Adipose tissue (tissue), 3 donors: ENCODE measurements at regions not wholly inside any gene's neighbourhood (a gene's known extent, or its start where the extent isn't known, plus 50 kb on each side); places are given as distances from the start of the nearest gene placed in this dataset.

ENCODE experiments used
- H3K27ac ChIP-seq: one replicate; pipeline ENCODE4 v1.5.1; 2013; ENCODE audit warnings: low read depth, low read length
- WGBS, 3 donors: extraction: QIAGEN DNeasy Blood & Tissue Kit; methylation state at CpG; one replicate each; pipeline ENCODE4 v1.1.7; 2013; 5-methylcytosine and 5-hydroxymethylcytosine counted together
- donor health status: healthy with polysubstance abuse.
- donor health status: Bipolar disorder and iron deficiency.
- donor health status: healthy.

- no peak overlapping the region for H3K27ac ChIP-seq
- WGBS, 3 donors: 54 to 77% (median 58%) methylated on average over 4 of the region's 4 CpGs
Measured at GRCh38 chr10:43949351-43949750, 300.7 kb upstream of the ZNF32 start.

- WGBS, 3 donors: 92 to 97% (median 97%) methylated on average over 10 of the region's 10 CpGs
- H3K27ac ChIP-seq: no peak overlapping the region
Measured at GRCh38 chr10:43946445-43946844, 297.8 kb upstream of the ZNF32 start.

GRCh38 chr10:43945908-43946307 lies 297.2 kb upstream of the ZNF32 start:
- no peak overlapping the region for H3K27ac ChIP-seq
- 92 to 98% (median 94%) methylated on average over 4 of the region's 4 CpGs for WGBS, 3 donors

- H3K27ac ChIP-seq: no peak overlapping the region
- WGBS, 3 donors: 81 to 90% (median 84%) methylated on average over 8 of the region's 8 CpGs
Measured at GRCh38 chr10:43945094-43945730, 296.5 kb upstream of the ZNF32 start.

GRCh38 chr10:43944381-43945093 lies 295.9 kb upstream of the ZNF32 start:
- no peak overlapping the region for H3K27ac ChIP-seq
- 48 to 80% (median 49%) methylated on average over 5 of the region's 5 CpGs for WGBS, 3 donors

GRCh38 chr10:43943818-43944360 lies 295.2 kb upstream of the ZNF32 start:
- H3K27ac ChIP-seq: no peak overlapping the region
- 70 to 86% (median 71%) methylated on average over 9 of the region's 9 CpGs for WGBS, 3 donors

GRCh38 chr10:43943119-43943817 lies 294.6 kb upstream of the ZNF32 start:
- WGBS, 3 donors: 62 to 83% (median 76%) methylated on average over 13 to 15 of the region's 15 CpGs

GRCh38 chr10:43942096-43942850 lies 293.6 kb upstream of the ZNF32 start:
- H3K27ac ChIP-seq: no peak overlapping the region
- WGBS, 3 donors: 73 to 84% (median 73%) methylated on average over 10 of the region's 10 CpGs

More at GRCh38 chr10:43943119-43943817, 294.6 kb upstream of the ZNF32 start:
- H3K27ac ChIP-seq: no peak overlapping the region

- no peak overlapping the region for H3K27ac ChIP-seq
- WGBS, 3 donors: 54 to 66% (median 63%) methylated on average over 4 of the region's 4 CpGs
Measured at GRCh38 chr10:43940898-43941837, 292.5 kb upstream of the ZNF32 start.

- 62 to 82% (median 65%) methylated on average over 10 of the region's 10 CpGs for WGBS, 3 donors
- H3K27ac ChIP-seq: no peak overlapping the region
Measured at GRCh38 chr10:43939939-43940820, 291.5 kb upstream of the ZNF32 start.

GRCh38 chr10:43939389-43939938 lies 290.8 kb upstream of the ZNF32 start:
- no peak overlapping the region for H3K27ac ChIP-seq

GRCh38 chr10:43938810-43939209 lies 290.1 kb upstream of the ZNF32 start:
- WGBS, 3 donors: 82 to 87% (median 83%) methylated on average over 8 of the region's 8 CpGs
- no peak overlapping the region for H3K27ac ChIP-seq

More at GRCh38 chr10:43939389-43939938, 290.8 kb upstream of the ZNF32 start:
- 78 to 91% (median 79%) methylated on average over 6 of the region's 6 CpGs for WGBS, 3 donors

GRCh38 chr10:43931308-43931930 lies 282.7 kb upstream of the ZNF32 start:
- 86 to 92% (median 90%) methylated on average over 4 of the region's 4 CpGs for WGBS, 3 donors

GRCh38 chr10:43930777-43931176 lies 282.1 kb upstream of the ZNF32 start:
- H3K27ac ChIP-seq: no peak overlapping the region
- 80 to 97% (median 94%) methylated on average over 5 of the region's 5 CpGs for WGBS, 3 donors

More at GRCh38 chr10:43931308-43931930, 282.7 kb upstream of the ZNF32 start:
- no peak overlapping the region for H3K27ac ChIP-seq

GRCh38 chr10:43930243-43930642 lies 281.6 kb upstream of the ZNF32 start:
- WGBS, 3 donors: 88 to 92% (median 90%) methylated on average over 3 of the region's 3 CpGs
- H3K27ac ChIP-seq: no peak overlapping the region

- no peak overlapping the region for H3K27ac ChIP-seq
- 90 to 96% (median 91%) methylated on average over 6 of the region's 6 CpGs for WGBS, 3 donors
Measured at GRCh38 chr10:43929122-43929521, 280.4 kb upstream of the ZNF32 start.
